Suprapubic skin (tissue), 4 donors: ENCODE measurements at regions not wholly inside any gene's neighbourhood (a gene's known extent, or its start where the extent isn't known, plus 50 kb on each side); places are given as distances from the start of the nearest gene placed in this dataset.

Experiments used
- CTCF ChIP-seq, 2 donors: fragments of 200-600 bp in 1 of 2; fragments of 450-650 bp in 1 of 2; sonication (generic) in 1 of 2; IDR thresholded peaks; one replicate each; pipeline ENCODE4 v1.5.1; 2016 to 2019; ENCODE audit warnings: antibody characterized with exemption in 2 of 2, mild to moderate bottlenecking in 1 of 2, moderate library complexity in 1 of 2
- EP300 ChIP-seq: sonication (generic); formaldehyde crosslinking; IDR thresholded peaks from one replicate; pipeline ENCODE4 v1.6.1; 2017; ENCODE audit warnings: antibody characterized with exemption
- POLR2A ChIP-seq, 2 donors: fragments of 450-650 bp; IDR thresholded peaks; one replicate each; pipeline ENCODE4 v1.6.1; 2017; ENCODE audit warnings: antibody characterized with exemption in 2 of 2, mild to moderate bottlenecking in 2 of 2, moderate library complexity in 2 of 2
- POLR2AphosphoS5 ChIP-seq, 3 donors: sonication (generic); formaldehyde crosslinking; IDR thresholded peaks; one replicate each; pipeline ENCODE4 v1.6.1; 2017; ENCODE audit warnings: antibody characterized with exemption in 3 of 3

GRCh38 chr1:216952864-216953263, 229.6 kb upstream of the ESRRG start:
- no peak for TF ChIP-seq CTCF (IDR thresholded peaks at IDR 0.05)
- TF ChIP-seq POLR2A (IDR thresholded peaks at IDR 0.05), result no peak
- no peak for TF ChIP-seq POLR2AphosphoS5 (IDR thresholded peaks at IDR 0.05)
- TF ChIP-seq EP300, result no peak
